Upper lobe of left lung (tissue), 6 donors: ENCODE measurements at regions not wholly inside any gene's neighbourhood (a gene's known extent, or its start where the extent isn't known, plus 50 kb on each side); places are given as distances from the start of the nearest gene placed in this dataset.
"Not testable (repeated sequence)": the region's sequence is repeated elsewhere in the genome, so short reads cannot be mapped to it uniquely, and the experiment has no call there.

ENCODE experiments used
- ATAC-seq, 2 donors: fragments of 200-7000 bp; cut with Tn5 transposase; one replicate each; pipeline ENCODE4 v1.9.1; 2022; ENCODE audit warnings: mild to moderate bottlenecking in 2 of 2, moderate library complexity in 2 of 2; ENCODE audit not compliant: low FRiP score in 2 of 2
- DNase-seq, 2 donors: peaks; one replicate each; pipeline ENCODE4 v3.0.0-alpha.2; 2019 to 2020
- H3K27ac ChIP-seq, 4 donors: fragments of 200-600 bp; sonication (generic); one replicate each; pipeline ENCODE4 v1.5.1; 2016 to 2019
- H3K27me3 ChIP-seq, 4 donors: fragments of 200-600 bp; sonication (generic); one replicate each; pipeline ENCODE4 v1.5.1; 2017 to 2019
- H3K36me3 ChIP-seq, 4 donors: fragments of 200-600 bp; sonication (generic); one replicate each; pipeline ENCODE4 v1.5.1; 2016 to 2019
- H3K4me1 ChIP-seq, 4 donors: fragments of 200-600 bp; sonication (generic); one replicate each; pipeline ENCODE4 v1.5.1; 2018 to 2019
- H3K4me3 ChIP-seq, 4 donors: fragments of 200-600 bp; sonication (generic); one replicate each; pipeline ENCODE4 v1.5.1; 2017 to 2019; ENCODE audit warnings: mild to moderate bottlenecking in 2 of 4, moderate library complexity in 1 of 4
- H3K9me3 ChIP-seq, 4 donors: fragments of 200-600 bp; sonication (generic); one replicate each; pipeline ENCODE4 v1.5.1; 2018 to 2019
- EP300 ChIP-seq, 4 donors: sonication (generic); formaldehyde crosslinking; IDR thresholded peaks; one replicate each; pipeline ENCODE4 v1.5.1; 2017; ENCODE audit warnings: antibody characterized with exemption in 4 of 4, control low read depth in 2 of 4
- POLR2A ChIP-seq, 4 donors: fragments of 450-650 bp; IDR thresholded peaks; one replicate each; pipeline ENCODE4 v1.5.1; 2016 to 2017; ENCODE audit warnings: antibody characterized with exemption in 4 of 4, mild to moderate bottlenecking in 2 of 4
- POLR2AphosphoS5 ChIP-seq, 2 donors: sonication (generic); formaldehyde crosslinking; IDR thresholded peaks; one replicate each; pipeline ENCODE4 v1.5.1; 2017; ENCODE audit warnings: antibody characterized with exemption in 2 of 2
- WGBS, 2 donors: methylation state at CpG; one replicate each; pipeline ENCODE4 v1.1.5; 2017 to 2018; 5-methylcytosine and 5-hydroxymethylcytosine counted together
- TF ChIP-seq, protein P1 (sequence below), 6 experiments: fragments of 450-650 bp in 4 of 6; fragments of 200-600 bp in 2 of 6; sonication (generic) in 2 of 6; IDR thresholded peaks; one replicate each; pipeline ENCODE4 v1.5.1; 2016 to 2019; ENCODE audit warnings: antibody characterized with exemption in 6 of 6
- donor health status: DM: no; HTN: no; CAD: no; lungs with moderate emphysema.
- donor health status: DM: no; HTN: yes; CAD: no; lungs with severe emphysema.

DNA sequence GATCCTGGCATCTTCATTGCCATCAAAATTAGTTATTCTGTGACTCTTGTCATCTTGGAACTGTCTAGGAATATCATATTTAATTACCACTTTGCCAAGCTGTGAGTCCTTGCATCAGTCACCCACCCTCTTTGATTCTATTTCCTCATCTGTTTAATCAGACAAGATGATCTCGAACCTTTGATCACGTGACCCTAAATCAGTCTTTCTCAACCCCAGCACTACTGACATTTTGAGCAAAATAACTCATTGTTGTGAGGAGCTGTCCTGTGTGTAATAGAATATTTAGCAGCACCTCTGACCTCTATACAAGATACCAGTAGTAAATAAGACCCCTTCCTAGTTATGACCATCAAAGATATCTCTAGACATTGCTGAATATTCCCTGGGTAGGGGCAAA, 343.4 kb upstream of the ARPP21 start:
- no peaks in the 10 kb centered on the region for H3K36me3 ChIP-seq
- no peaks in the 10 kb centered on the region for H3K27me3 ChIP-seq
- no peaks in the 10 kb centered on the region for H3K9me3 ChIP-seq
- no peaks in the 10 kb centered on the region for H3K4me1 ChIP-seq
- no peak for DNase-seq
- no peak overlapping the region for H3K4me3 ChIP-seq
- 57 to 72% methylated on average over 2 of the region's 2 CpGs for WGBS, 2 donors
- H3K27ac ChIP-seq: no peak overlapping the region
- no peak for ATAC-seq
- TF ChIP-seq EP300 (IDR thresholded peaks at IDR 0.05) (no peak), POLR2AphosphoS5 (IDR thresholded peaks at IDR 0.05) (no peak), POLR2A (IDR thresholded peaks at IDR 0.05) (no peak)
- TF ChIP-seq, protein P1, sequence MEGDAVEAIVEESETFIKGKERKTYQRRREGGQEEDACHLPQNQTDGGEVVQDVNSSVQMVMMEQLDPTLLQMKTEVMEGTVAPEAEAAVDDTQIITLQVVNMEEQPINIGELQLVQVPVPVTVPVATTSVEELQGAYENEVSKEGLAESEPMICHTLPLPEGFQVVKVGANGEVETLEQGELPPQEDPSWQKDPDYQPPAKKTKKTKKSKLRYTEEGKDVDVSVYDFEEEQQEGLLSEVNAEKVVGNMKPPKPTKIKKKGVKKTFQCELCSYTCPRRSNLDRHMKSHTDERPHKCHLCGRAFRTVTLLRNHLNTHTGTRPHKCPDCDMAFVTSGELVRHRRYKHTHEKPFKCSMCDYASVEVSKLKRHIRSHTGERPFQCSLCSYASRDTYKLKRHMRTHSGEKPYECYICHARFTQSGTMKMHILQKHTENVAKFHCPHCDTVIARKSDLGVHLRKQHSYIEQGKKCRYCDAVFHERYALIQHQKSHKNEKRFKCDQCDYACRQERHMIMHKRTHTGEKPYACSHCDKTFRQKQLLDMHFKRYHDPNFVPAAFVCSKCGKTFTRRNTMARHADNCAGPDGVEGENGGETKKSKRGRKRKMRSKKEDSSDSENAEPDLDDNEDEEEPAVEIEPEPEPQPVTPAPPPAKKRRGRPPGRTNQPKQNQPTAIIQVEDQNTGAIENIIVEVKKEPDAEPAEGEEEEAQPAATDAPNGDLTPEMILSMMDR (IDR thresholded peaks at IDR 0.05): no peak

DNA sequence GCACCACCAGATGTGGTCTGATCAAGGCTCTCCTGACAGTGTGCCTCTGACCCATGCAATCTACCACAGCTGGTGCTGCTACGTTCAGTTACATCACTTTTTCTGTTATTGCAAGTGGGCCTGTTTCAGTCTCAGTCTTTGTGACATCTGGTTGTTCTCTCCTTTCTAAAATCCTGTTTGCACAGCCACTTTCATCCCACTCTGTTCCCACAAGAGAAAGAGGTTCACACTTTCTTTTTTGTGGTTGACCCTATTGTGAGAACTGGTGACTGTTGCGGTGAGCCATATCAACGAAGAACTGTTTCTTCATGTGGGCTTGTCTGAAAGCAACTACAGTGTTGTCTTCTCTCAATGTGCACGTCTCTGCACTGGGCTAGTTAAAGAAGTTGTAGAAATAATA, 342.8 kb upstream of the ARPP21 start:
- no peak for TF ChIP-seq EP300 (IDR thresholded peaks at IDR 0.05)
- TF ChIP-seq, protein P1 (IDR thresholded peaks at IDR 0.05): no peak
- TF ChIP-seq POLR2A (IDR thresholded peaks at IDR 0.05): no peak
- no peak for TF ChIP-seq POLR2AphosphoS5 (IDR thresholded peaks at IDR 0.05)
- 78 to 85% methylated on average over 4 of the region's 4 CpGs for WGBS, 2 donors

DNA sequence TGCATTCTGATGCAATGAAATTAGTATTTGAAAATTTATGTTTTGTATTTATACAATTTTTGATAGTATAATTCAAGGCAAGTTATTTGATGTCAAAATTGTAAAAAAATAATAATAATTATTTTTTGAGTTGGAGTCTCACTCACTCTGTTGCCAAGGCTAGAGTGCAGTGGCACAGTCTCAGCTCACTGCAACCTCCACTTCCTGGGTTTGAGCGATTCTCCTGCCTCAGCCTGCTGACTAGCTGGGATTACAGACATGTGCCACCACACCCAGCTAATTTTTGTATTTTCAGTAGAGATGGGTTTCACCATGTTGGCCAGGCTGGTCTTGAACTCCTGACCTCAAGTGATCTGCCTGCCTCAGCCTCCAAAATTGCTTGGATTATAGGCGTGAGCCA, 342.4 kb upstream of the ARPP21 start:
- ATAC-seq, H3K4me1 ChIP-seq, H3K27ac ChIP-seq, DNase-seq, H3K4me3 ChIP-seq, H3K36me3 ChIP-seq, H3K27me3 ChIP-seq, H3K9me3 ChIP-seq: not testable (repeated sequence)
- 69 to 70% methylated on average over 2 of the region's 2 CpGs for WGBS, 2 donors

More for the DNA sequence above, 342.8 kb upstream of the ARPP21 start:
- H3K27ac ChIP-seq: no peak overlapping the region
- DNase-seq (no peak), ATAC-seq (no peak)
- no peaks in the 10 kb centered on the region for H3K27me3 ChIP-seq
- no peaks in the 10 kb centered on the region for H3K9me3 ChIP-seq
- H3K4me1 ChIP-seq: no peaks in the 10 kb centered on the region
- no peaks in the 10 kb centered on the region for H3K36me3 ChIP-seq
- no peak overlapping the region for H3K4me3 ChIP-seq

DNA sequence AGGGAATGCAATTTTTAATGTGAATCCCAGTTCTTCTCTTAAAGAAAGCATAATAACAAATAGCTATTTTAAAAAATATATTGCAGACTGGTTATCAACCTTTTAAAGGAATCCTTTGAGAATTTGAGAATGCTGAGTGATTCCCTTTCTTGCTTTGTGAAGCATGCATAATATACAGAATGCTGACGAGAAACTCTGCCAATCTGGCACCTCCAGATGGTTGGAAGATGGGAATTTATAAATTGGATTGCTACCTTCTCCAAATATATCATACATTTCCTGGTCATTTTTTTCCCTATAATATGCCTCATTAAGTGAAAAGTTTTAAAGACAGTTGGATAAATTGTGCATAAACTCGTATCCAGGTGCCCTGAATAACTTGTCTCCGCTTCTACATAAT, 333.9 kb upstream of the ARPP21 start:
- 83 to 88% methylated on average over 3 of the region's 3 CpGs for WGBS, 2 donors
- Histone ChIP-seq H3K4me1 (no peaks in the 10 kb centered on the region), H3K27ac (no peak overlapping the region), H3K4me3 (no peak overlapping the region), H3K27me3 (no peaks in the 10 kb centered on the region), H3K9me3 (no peaks in the 10 kb centered on the region), H3K36me3 (no peaks in the 10 kb centered on the region)
- TF ChIP-seq, protein P1 (IDR thresholded peaks at IDR 0.05): no peak
- no peak for TF ChIP-seq POLR2A (IDR thresholded peaks at IDR 0.05)
- TF ChIP-seq EP300 (IDR thresholded peaks at IDR 0.05): no peak
- no peak for TF ChIP-seq POLR2AphosphoS5 (IDR thresholded peaks at IDR 0.05)
- ATAC-seq (no peak), DNase-seq (no peak)

DNA sequence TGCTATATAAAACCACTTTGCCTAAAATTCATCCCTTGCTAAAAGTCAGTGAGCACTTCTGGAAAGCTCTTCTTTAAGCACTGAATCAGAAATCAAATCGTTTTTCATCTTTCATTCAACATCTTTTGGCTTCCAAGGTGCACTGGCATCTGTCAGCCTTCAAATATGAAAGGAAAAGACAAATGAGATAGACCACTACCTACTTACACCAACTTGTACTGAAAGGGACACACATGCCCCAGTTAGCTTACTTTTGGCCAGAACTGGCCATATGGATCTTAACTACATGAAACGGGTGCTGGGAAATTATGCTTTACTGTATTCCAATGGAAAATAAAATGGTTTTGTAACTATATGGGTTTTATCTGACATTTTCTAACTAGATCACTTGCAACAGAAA, 332.0 kb upstream of the ARPP21 start:
- DNase-seq (no peak), ATAC-seq (no peak)
- Histone ChIP-seq H3K4me1 (no peaks in the 10 kb centered on the region), H3K36me3 (no peaks in the 10 kb centered on the region), H3K27ac (no peak overlapping the region), H3K9me3 (no peaks in the 10 kb centered on the region), H3K4me3 (no peak overlapping the region), H3K27me3 (no peaks in the 10 kb centered on the region)
- TF ChIP-seq, protein P1 (IDR thresholded peaks at IDR 0.05): no peak
- TF ChIP-seq POLR2A (IDR thresholded peaks at IDR 0.05): no peak
- TF ChIP-seq POLR2AphosphoS5 (IDR thresholded peaks at IDR 0.05): no peak
- TF ChIP-seq EP300 (IDR thresholded peaks at IDR 0.05): no peak
- 75 to 78% methylated on average over 2 of the region's 2 CpGs for WGBS, 2 donors

DNA sequence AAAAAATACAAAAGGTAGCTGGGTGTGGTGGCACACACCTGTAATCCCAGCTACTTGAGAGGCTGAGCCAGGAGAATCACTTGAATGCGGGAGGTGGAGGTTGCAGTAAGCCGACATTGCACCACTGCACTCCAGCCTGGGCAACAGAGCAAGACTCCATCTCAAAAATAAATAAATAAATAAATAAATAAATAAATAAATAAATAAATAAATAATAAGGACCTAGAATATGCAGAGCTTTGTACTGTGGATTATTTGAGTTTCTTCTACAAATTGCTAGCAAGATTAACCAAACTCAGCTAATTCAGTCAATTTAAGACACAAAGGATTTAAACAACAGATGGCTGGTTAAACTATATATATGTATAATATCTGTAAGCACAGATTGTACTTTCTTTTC, 322.5 kb upstream of the ARPP21 start:
- not testable (repeated sequence) for H3K4me3 ChIP-seq, H3K27ac ChIP-seq, H3K9me3 ChIP-seq, H3K27me3 ChIP-seq, H3K36me3 ChIP-seq, ATAC-seq, H3K4me1 ChIP-seq, DNase-seq
- 97 to 100% methylated on average over 2 of the region's 2 CpGs for WGBS, 2 donors
